ENCODE measurements at regions not wholly inside any gene's neighbourhood (a gene's known extent, or its start where the extent isn't known, plus 50 kb on each side); places are given as distances from the start of the nearest gene placed in this dataset.

DNA sequence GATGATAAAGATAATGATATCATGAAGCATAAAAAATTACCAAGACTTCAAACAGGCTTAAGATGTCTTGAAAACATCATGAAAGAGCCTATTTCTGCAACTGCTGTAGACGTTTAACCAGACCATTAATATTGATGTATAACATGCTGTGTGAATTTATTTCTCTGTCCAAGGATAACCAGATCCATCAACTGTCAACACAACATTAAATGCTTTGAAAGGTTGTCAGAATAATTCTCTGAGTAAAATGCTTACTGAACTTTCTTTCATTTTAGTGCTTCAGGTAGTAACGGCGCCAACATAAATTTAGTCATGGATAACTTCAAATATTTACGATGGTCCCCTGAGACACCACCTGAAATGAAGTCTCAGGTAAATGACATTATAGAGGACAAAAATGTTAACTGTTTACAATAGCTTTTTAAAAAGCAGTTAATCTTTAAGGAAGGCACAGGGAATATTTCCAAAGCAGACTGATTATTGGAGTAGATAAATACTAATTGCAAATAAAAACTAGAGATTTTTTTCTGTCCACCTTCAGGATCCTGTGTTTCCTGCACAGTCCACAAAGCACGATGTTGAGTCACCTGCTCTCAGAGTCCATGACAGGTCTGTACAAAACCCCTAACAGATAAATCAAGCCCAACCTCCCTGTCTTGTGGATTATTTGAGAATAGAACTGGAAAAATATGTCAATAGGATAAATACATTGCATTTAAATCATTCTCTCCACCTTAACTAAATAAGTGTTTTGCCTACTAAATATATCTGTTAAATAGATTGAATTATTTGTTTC lies 1213.2 kb downstream of the XPNPEP1 start:
- TF ChIP-seq, protein P1, sequence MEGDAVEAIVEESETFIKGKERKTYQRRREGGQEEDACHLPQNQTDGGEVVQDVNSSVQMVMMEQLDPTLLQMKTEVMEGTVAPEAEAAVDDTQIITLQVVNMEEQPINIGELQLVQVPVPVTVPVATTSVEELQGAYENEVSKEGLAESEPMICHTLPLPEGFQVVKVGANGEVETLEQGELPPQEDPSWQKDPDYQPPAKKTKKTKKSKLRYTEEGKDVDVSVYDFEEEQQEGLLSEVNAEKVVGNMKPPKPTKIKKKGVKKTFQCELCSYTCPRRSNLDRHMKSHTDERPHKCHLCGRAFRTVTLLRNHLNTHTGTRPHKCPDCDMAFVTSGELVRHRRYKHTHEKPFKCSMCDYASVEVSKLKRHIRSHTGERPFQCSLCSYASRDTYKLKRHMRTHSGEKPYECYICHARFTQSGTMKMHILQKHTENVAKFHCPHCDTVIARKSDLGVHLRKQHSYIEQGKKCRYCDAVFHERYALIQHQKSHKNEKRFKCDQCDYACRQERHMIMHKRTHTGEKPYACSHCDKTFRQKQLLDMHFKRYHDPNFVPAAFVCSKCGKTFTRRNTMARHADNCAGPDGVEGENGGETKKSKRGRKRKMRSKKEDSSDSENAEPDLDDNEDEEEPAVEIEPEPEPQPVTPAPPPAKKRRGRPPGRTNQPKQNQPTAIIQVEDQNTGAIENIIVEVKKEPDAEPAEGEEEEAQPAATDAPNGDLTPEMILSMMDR (conservative IDR thresholded peaks at IDR 0.05; ENCODE audit: low read depth in 2 of 2): no peak
- TF ChIP-seq EZH2phosphoT487 (IDR thresholded peaks at IDR 0.05; ENCODE audit: unreplicated experiment): no peak
- TF ChIP-seq POLR2AphosphoS5 (IDR thresholded peaks at IDR 0.05; ENCODE audit: low read depth): no peak
- no peak for TF ChIP-seq EZH2 (IDR thresholded peaks at IDR 0.05; ENCODE audit: low read depth, unreplicated experiment)
- no peak for TF ChIP-seq JUNB (IDR thresholded peaks at IDR 0.05; ENCODE audit: unreplicated experiment)
- TF ChIP-seq, protein P2, sequence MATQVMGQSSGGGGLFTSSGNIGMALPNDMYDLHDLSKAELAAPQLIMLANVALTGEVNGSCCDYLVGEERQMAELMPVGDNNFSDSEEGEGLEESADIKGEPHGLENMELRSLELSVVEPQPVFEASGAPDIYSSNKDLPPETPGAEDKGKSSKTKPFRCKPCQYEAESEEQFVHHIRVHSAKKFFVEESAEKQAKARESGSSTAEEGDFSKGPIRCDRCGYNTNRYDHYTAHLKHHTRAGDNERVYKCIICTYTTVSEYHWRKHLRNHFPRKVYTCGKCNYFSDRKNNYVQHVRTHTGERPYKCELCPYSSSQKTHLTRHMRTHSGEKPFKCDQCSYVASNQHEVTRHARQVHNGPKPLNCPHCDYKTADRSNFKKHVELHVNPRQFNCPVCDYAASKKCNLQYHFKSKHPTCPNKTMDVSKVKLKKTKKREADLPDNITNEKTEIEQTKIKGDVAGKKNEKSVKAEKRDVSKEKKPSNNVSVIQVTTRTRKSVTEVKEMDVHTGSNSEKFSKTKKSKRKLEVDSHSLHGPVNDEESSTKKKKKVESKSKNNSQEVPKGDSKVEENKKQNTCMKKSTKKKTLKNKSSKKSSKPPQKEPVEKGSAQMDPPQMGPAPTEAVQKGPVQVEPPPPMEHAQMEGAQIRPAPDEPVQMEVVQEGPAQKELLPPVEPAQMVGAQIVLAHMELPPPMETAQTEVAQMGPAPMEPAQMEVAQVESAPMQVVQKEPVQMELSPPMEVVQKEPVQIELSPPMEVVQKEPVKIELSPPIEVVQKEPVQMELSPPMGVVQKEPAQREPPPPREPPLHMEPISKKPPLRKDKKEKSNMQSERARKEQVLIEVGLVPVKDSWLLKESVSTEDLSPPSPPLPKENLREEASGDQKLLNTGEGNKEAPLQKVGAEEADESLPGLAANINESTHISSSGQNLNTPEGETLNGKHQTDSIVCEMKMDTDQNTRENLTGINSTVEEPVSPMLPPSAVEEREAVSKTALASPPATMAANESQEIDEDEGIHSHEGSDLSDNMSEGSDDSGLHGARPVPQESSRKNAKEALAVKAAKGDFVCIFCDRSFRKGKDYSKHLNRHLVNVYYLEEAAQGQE (IDR thresholded peaks at IDR 0.05; ENCODE audit: unreplicated experiment): no peak
- no peak for TF ChIP-seq CREB1 (CRISPR knock-in tag; IDR thresholded peaks at IDR 0.05; ENCODE audit: low read depth)

Data from GM23338 (cell line).